Right lobe of liver (tissue), 4 donors: ENCODE measurements at regions not wholly inside any gene's neighbourhood (a gene's known extent, or its start where the extent isn't known, plus 50 kb on each side); places are given as distances from the start of the nearest gene placed in this dataset.

Experiments
- CTCF ChIP-seq, 4 donors: fragments of 200-600 bp in 3 of 4; fragments of 450-650 bp in 1 of 4; IDR thresholded peaks; one replicate each; pipeline versions ENCODE4 v1.5.1 to v1.8.0; 2016 to 2022; ENCODE audit warnings: antibody characterized with exemption in 4 of 4, mild to moderate bottlenecking in 2 of 4
- POLR2A ChIP-seq: fragments of 450-650 bp; IDR thresholded peaks from one replicate; pipeline ENCODE4 v1.6.1; 2017; ENCODE audit warnings: antibody characterized with exemption, mild to moderate bottlenecking
- donor health status: DM: no; HTN: no; CAD: no.
- donor health status: DM: no; HTN: no; CAD: no.
- donor health status: DM: no; HTN: yes; CAD: no.

- TF ChIP-seq CTCF (IDR thresholded peaks at IDR 0.05) (no peak), POLR2A (no peak)
These were observed 256.3 kb downstream of the ARL4A start for GRCh38 chr7:12943781-12944180.
